ENCODE measurements at regions not wholly inside any gene's neighbourhood (a gene's known extent, or its start where the extent isn't known, plus 50 kb on each side); places are given as distances from the start of the nearest gene placed in this dataset.

GRCh38 chr5:117893211-117893610 is 1095.1 kb downstream of the DTWD2 start:
- H3K27me3 ChIP-seq (ENCODE audit: control insufficient read depth in 2 of 2, insufficient read depth in 2 of 2, low read length in 2 of 2) = no peaks in the 10 kb centered on the region
- intact Hi-C loops (cut with micrococcal nuclease) (no loop called here), dilution Hi-C loops (cut with MboI; ENCODE audit: extremely low pct_ligation_motif_present, low sequenced_read_pairs) (no loop called here)
- CTCF ChIA-PET = no interaction called here
- TF ChIP-seq POLR2AphosphoS5 (IDR thresholded peaks at IDR 0.05; ENCODE audit: insufficient read depth, low read depth, low read length) = no peak
- no peak for TF ChIP-seq JUN (IDR thresholded peaks at IDR 0.05; ENCODE audit: borderline replicate concordance, insufficient read depth, insufficient read length, low read depth)
- no peak for TF ChIP-seq EZH2 (IDR thresholded peaks at IDR 0.05; ENCODE audit: borderline replicate concordance, low read depth, low read length, severe bottlenecking)
- TF ChIP-seq, protein P1, sequence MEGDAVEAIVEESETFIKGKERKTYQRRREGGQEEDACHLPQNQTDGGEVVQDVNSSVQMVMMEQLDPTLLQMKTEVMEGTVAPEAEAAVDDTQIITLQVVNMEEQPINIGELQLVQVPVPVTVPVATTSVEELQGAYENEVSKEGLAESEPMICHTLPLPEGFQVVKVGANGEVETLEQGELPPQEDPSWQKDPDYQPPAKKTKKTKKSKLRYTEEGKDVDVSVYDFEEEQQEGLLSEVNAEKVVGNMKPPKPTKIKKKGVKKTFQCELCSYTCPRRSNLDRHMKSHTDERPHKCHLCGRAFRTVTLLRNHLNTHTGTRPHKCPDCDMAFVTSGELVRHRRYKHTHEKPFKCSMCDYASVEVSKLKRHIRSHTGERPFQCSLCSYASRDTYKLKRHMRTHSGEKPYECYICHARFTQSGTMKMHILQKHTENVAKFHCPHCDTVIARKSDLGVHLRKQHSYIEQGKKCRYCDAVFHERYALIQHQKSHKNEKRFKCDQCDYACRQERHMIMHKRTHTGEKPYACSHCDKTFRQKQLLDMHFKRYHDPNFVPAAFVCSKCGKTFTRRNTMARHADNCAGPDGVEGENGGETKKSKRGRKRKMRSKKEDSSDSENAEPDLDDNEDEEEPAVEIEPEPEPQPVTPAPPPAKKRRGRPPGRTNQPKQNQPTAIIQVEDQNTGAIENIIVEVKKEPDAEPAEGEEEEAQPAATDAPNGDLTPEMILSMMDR (IDR thresholded peaks at IDR 0.05; ENCODE audit: extremely low read depth in 1 of 2, insufficient read depth in 1 of 2, low read depth in 1 of 2, low read length in 2 of 2) = no peak
- TF ChIP-seq MYC (IDR thresholded peaks at IDR 0.05; ENCODE audit: low read depth, low read length) = no peak
- TF ChIP-seq GATA2 (IDR thresholded peaks at IDR 0.05; ENCODE audit: insufficient read depth, insufficient read length, low read depth, low read length) = no peak
- TF ChIP-seq, protein P2, sequence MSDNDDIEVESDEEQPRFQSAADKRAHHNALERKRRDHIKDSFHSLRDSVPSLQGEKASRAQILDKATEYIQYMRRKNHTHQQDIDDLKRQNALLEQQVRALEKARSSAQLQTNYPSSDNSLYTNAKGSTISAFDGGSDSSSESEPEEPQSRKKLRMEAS (IDR thresholded peaks at IDR 0.05; ENCODE audit: insufficient read depth, insufficient read length) = no peak
- no peak for TF ChIP-seq FOS (IDR thresholded peaks at IDR 0.05; ENCODE audit: borderline replicate concordance, insufficient read depth, low read length)
- no peak for TF ChIP-seq POLR2A (IDR thresholded peaks at IDR 0.05; ENCODE audit: low read depth, low read length)
- no peak overlapping the region for H3K4me2 ChIP-seq (ENCODE audit: insufficient read depth, low read length)
- H3K9me3 ChIP-seq (replicated peaks; ENCODE audit: control insufficient read depth, insufficient read depth, low read length) = no peaks in the 10 kb centered on the region
- H4K20me1 ChIP-seq (replicated peaks; ENCODE audit: control insufficient read depth, extremely low read depth, insufficient read depth, low read length) = no peaks in the 10 kb centered on the region
- H3K27ac ChIP-seq (ENCODE audit: insufficient read depth, low read depth, low read length) = no peak overlapping the region
- DNase-seq (ENCODE audit: low read depth, low spot score) = no peak
- no TSS peak for BruUV-seq (replicated peaks)
- H3K9me1 ChIP-seq (replicated peaks; ENCODE audit: control insufficient read depth, extremely low read depth, insufficient read depth, low read length) = no peaks in the 10 kb centered on the region
- no peak overlapping the region for H2AFZ ChIP-seq (ENCODE audit: low read depth, low read length)
- FAIRE-seq = no peak
- H3K9ac ChIP-seq (replicated peaks; ENCODE audit: extremely low read depth, insufficient read depth, low read length) = no peak overlapping the region
- no peaks in the 10 kb centered on the region for H3K4me1 ChIP-seq (ENCODE audit: control insufficient read depth, extremely low read depth, insufficient read depth, low read length)
- no peak overlapping the region for H3K4me3 ChIP-seq (replicated peaks in 1 of 3; ENCODE audit: insufficient read depth in 1 of 3, low read depth in 1 of 3, low read length in 3 of 3)
- H3K36me3 ChIP-seq (ENCODE audit: control insufficient read depth in 2 of 2, extremely low read depth in 1 of 2, insufficient read depth in 2 of 2, low read length in 2 of 2) = no peaks in the 10 kb centered on the region
- POLR2A ChIA-PET = no interaction called here
- H3K79me2 ChIP-seq (ENCODE audit: control insufficient read depth, insufficient read depth, low read length) = no peaks in the 10 kb centered on the region
